ENCODE measurements at regions not wholly inside any gene's neighbourhood (a gene's known extent, or its start where the extent isn't known, plus 50 kb on each side); places are given as distances from the start of the nearest gene placed in this dataset.

GRCh38 chr14:73788317-73788598 lies 63.4 kb upstream of the PTGR2 start:
- no peak for TF ChIP-seq EZH2phosphoT487 (IDR thresholded peaks at IDR 0.05; ENCODE audit: borderline replicate concordance, low read depth, low read length)
- TF ChIP-seq, protein P1, sequence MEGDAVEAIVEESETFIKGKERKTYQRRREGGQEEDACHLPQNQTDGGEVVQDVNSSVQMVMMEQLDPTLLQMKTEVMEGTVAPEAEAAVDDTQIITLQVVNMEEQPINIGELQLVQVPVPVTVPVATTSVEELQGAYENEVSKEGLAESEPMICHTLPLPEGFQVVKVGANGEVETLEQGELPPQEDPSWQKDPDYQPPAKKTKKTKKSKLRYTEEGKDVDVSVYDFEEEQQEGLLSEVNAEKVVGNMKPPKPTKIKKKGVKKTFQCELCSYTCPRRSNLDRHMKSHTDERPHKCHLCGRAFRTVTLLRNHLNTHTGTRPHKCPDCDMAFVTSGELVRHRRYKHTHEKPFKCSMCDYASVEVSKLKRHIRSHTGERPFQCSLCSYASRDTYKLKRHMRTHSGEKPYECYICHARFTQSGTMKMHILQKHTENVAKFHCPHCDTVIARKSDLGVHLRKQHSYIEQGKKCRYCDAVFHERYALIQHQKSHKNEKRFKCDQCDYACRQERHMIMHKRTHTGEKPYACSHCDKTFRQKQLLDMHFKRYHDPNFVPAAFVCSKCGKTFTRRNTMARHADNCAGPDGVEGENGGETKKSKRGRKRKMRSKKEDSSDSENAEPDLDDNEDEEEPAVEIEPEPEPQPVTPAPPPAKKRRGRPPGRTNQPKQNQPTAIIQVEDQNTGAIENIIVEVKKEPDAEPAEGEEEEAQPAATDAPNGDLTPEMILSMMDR (conservative IDR thresholded peaks at IDR 0.05; ENCODE audit: low read length), result no peak
- Histone ChIP-seq H3K79me2 (ENCODE audit: insufficient read depth, low read depth, low read length) (peaks cover 33% of the 10 kb centered on the region), H3K4me1 (ENCODE audit: insufficient read depth, low read length, poor library complexity, severe bottlenecking) (peaks cover 52% of the 10 kb centered on the region), H2AFZ (ENCODE audit: low read length) (peak overlapping the region; percentile 63), H4K20me1 (ENCODE audit: insufficient read depth, low read length) (no peaks in the 10 kb centered on the region), H3K36me3 (ENCODE audit: insufficient read depth, low read length) (peaks cover 1% of the 10 kb centered on the region; the same call in 1 of the 2 replicates), H3K4me3 (ENCODE audit: low read depth, low read length, poor library complexity, severe bottlenecking) (peak overlapping the region; percentile 72), H3K4me2 (ENCODE audit: low read length) (peak overlapping the region; percentile 99), H3K9me3 (ENCODE audit: low read length) (no peaks in the 10 kb centered on the region), H3K9me2 (ENCODE audit: insufficient read depth, low read length) (no peaks in the 10 kb centered on the region), H3K27ac (ENCODE audit: low read depth, low read length, poor library complexity, severe bottlenecking) (peak overlapping the region; percentile 80)
- ChIA-PET POLR2A (interaction anchor here (0.8 to 6.5 kb wide), 9 partner anchors 9 to 76 kb away, joined by 3 to 97 read pairs (median 5); no protein-coding TSS in a partner anchor), CTCF (ENCODE audit: unreplicated experiment) (interaction anchor here (0.9 to 1.4 kb wide), 3 partner anchors 9 to 57 kb away, joined by 3 to 7 read pairs (median 5); no protein-coding TSS in a partner anchor)
- no peak for DNase-seq (ENCODE audit: low spot score)
- BruUV-seq (replicated peaks), result no TSS peak
- intact Hi-C loops (cut with micrococcal nuclease; ENCODE audit: unreplicated experiment), result no loop called here

DNA sequence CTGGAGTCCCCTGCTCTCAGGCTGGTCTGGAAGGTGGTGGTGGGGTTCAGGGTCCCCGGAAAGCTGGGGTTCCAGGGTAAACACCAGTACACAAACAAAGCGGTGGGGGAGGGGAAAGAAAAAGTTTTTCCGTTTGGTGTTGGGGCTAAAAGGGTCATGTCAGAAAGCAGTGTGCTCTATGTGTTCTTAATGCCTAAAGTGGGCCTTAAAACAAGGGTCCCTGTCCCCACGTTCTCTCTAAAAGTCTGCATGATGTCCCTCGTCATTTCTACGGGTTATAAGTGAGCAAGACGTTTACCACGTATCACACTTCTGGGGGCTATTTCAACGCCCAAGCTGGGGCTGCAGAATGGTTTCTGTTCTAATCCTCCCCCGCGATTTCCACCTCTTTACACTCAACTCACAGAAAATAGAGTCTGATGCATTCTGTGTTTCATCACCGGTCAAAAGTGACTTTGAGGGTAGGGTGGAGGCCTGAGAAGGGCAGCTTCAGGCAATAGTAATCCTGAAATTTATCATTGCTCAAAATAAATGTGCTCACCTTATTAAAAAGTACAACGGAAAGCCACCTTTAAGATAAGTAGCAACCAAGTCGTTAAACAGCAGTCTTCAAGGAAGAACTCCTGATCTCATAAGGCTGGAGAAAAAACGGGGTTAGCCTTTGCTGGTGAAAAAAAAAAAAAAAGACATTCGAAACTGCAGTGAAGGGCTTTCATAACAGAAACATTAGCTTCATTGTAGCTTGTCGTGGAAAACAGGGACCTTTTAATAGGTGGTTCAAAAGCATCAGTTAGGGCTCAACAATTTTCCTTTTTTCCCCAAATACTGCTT lies 63.9 kb upstream of the PTGR2 start:
- TF ChIP-seq EZH2phosphoT487 (IDR thresholded peaks at IDR 0.05; ENCODE audit: borderline replicate concordance, low read depth, low read length), result no peak
- TF ChIP-seq, protein P1 (conservative IDR thresholded peaks at IDR 0.05; ENCODE audit: low read length), result no peak
- ChIA-PET POLR2A (interaction anchor here (0.6 to 6.5 kb wide), 8 partner anchors 10 to 390 kb away, joined by 3 to 97 read pairs (median 4); no protein-coding TSS in a partner anchor), CTCF (ENCODE audit: unreplicated experiment) (interaction anchor here (0.9 to 1.2 kb wide), 2 partner anchors 9 to 34 kb away, joined by 5 to 7 read pairs; no protein-coding TSS in a partner anchor)
- peaks cover 7% of the 10 kb centered on the region; the same call in 1 of the 2 replicates for H3K36me3 ChIP-seq (ENCODE audit: insufficient read depth, low read length)
- peaks cover 58% of the 10 kb centered on the region for H3K4me1 ChIP-seq (ENCODE audit: insufficient read depth, low read length, poor library complexity, severe bottlenecking)
- peak overlapping the region; percentile 99 for H3K4me2 ChIP-seq (ENCODE audit: low read length)
- peak; percentile 41 for DNase-seq (ENCODE audit: low spot score)
- no peaks in the 10 kb centered on the region for H3K9me2 ChIP-seq (ENCODE audit: insufficient read depth, low read length)
- peak overlapping the region; percentile 63 for H2AFZ ChIP-seq (ENCODE audit: low read length)
- peak overlapping the region; percentile 72 for H3K4me3 ChIP-seq (ENCODE audit: low read depth, low read length, poor library complexity, severe bottlenecking)
- H3K9me3 ChIP-seq (ENCODE audit: low read length), result no peaks in the 10 kb centered on the region
- H4K20me1 ChIP-seq (ENCODE audit: insufficient read depth, low read length), result no peaks in the 10 kb centered on the region
- peaks cover 39% of the 10 kb centered on the region for H3K79me2 ChIP-seq (ENCODE audit: insufficient read depth, low read depth, low read length)
- intact Hi-C loops (cut with micrococcal nuclease; ENCODE audit: unreplicated experiment), result loop anchor here (1.0 to 2.0 kb wide), 2 partner anchors 17 to 38 kb away; no protein-coding TSS in a partner anchor
- BruUV-seq (replicated peaks), result TSS peak; percentile 77
- H3K27ac ChIP-seq (ENCODE audit: low read depth, low read length, poor library complexity, severe bottlenecking), result peak overlapping the region; percentile 80
